T-helper 1 cell treated with Interleukin-12 subunit alpha and Interleukin-12 subunit beta and Interleukin-4 antibody, amounts not matched to agents 30 ng/mL and 1 ng/mL, for 36 hours (primary cell): ENCODE measurements at regions not wholly inside any gene's neighbourhood (a gene's known extent, or its start where the extent isn't known, plus 50 kb on each side); places are given as distances from the start of the nearest gene placed in this dataset.

Source experiments
- intact Hi-C: fragments of 100-400 bp; cut with micrococcal nuclease; formaldehyde crosslinking; loops from one replicate; pipeline ENCODE4 v1.15.1; 2024

- intact Hi-C loops: no loop called here
Measured at GRCh38 chr3:31409389-31409788, 123.3 kb upstream of the STT3B start.

DNA sequence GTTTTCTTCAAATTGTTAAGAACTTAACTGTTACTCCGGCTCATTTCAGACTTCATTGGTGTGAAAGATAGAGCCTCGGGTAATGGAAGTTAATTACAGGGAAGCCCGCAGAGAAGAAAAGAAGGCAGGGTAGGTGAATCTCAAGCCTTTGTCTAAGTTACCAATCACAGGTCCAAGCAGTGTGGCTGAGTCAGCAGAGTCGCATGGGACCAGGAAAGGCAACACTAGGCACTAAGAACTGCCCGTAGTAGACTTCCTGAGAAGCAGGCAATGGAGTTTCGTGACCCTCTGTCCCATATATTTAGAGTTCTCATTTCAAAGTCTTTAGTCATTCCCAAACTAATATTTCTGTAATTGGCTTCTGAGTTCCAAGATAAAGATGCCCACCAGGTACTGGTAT lies 122.9 kb upstream of the STT3B start:
- intact Hi-C loops: no loop called here

GRCh38 chr3:31410411-31410810 lies 122.3 kb upstream of the STT3B start:
- intact Hi-C loops: no loop called here

DNA sequence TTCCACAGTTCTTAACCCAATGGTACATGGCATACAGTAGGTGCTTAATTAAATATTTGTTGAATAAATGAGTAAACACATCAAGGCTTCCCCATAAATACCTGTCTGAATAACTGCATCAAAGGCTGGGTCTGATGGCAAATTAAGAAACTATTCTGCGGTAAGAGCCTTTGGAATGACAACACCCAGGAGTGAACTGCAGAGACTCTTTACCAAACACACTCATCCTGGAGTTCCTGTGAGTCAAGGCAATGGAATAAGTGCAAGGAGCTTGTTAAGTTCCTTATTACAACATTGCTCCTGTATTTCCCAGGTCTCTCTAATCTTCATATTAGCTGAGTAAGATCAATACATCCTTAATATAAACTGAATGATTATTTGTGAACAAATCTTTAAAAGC lies 119.9 kb upstream of the STT3B start:
- intact Hi-C loops: no loop called here

DNA sequence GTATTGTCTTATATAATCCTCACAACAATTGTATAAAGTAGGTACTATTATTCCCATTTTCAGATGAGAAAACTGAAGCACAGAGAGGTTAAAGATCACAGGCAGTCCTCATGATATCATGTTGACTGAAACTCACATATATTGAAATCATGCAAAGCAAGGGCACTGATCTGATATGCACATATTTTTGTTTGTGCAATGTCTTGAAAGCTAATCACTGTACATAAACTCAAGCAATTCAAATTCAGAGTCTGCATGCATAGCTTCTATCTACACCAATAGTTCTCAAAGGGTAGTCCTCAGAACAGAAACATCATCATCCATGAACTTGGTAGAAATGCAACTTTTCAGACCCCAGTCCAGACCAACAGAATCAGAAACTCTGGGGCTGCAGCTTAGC lies 119.2 kb upstream of the STT3B start:
- intact Hi-C loops: no loop called here

DNA sequence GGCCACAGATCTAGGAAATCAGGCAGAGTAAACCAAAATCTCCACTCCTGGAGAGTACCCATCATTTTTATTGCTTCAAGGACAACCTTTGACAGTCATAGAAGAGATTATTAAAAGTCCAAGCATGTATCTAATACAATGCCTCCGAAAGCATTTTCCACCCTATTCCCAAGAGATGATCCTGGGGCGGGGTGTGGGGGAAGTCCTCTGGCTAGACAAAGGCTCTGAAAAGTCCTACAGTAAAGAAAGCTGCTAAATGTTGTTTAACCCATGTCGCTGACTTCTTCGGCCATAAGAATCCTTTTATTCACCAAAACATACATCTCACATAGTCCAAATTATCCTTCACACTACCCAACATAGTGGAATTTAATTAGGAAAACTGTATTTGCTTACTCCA lies 115.7 kb upstream of the STT3B start:
- intact Hi-C loops: no loop called here

DNA sequence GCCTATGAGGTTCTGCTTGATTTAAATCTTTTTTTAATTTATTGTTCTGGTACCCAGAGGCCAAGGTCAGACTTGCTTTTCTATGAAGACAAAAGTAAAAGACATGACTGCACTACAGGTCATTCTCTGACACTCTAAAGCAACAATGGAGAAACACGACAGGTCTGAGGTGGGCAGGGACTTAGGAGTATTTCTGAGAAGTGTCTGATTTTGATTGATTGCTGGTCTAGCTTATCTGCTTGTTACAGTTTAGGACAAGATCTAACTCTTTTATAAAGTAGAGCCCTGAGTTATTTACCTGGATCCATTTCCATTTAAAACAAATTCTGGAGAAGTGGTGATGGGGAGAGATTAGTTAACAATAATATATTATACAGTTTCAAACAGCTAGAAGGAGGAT lies 115.2 kb upstream of the STT3B start:
- intact Hi-C loops: no loop called here

GRCh38 chr3:31420311-31420710 lies 112.4 kb upstream of the STT3B start:
- intact Hi-C loops: loop anchor here (5.0 kb wide), 2 partner anchors 112 to 188 kb away; partner anchors contain the start of gene STT3B

DNA sequence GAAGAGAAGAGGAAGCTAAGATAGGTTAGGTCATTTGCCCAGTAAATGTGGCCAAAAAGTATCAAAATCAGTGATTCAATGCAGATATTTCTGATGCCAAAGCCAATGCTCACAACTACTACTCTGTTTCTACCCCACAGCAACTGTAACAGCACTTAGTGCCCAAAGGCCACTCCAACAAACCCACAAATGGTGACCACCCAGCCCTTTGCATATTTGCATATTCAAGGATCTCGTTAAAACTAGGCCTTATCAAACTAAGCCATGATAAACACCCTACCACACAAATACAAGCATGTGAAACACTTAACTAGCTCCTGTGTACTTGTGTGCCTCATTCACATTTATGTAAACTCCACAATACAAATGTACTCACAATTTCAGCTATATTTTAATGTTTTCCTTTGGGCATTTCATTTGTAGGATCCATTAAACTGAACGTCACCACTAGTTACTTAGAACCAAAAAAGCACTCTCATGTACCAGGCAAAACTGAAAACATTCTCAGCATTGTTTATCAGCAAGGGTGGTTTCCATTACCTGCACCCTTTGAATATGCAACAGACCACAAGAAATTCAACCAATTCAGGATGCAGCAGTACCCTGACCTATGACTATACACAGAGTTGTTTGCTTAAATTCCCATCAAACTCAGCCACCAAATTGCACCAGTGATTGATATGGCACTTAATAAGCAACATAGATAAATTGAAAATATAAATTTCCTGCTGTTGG lies 111.2 kb upstream of the STT3B start:
- intact Hi-C loops: loop anchor here (5.0 kb wide), 2 partner anchors 111 to 189 kb away; partner anchors contain the start of gene STT3B

DNA sequence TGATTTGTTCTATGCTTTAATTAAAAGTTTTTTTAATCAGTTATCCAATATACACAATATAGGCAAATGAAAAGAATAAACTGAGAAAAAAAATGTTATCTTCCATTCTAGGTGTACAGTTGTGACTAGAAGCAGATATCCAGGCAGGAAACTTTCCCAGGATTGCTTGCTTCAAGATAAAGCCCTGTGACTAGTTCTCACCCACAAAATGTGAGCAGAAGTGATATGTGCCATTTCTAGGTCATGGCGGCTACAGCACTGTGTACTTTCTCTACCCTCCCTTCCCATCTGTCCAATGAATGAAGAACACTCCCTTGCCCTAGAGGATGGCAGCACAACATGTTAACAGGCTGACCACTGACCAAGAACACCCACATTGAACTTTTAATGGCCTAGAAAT lies 110.5 kb upstream of the STT3B start:
- intact Hi-C loops: loop anchor here (5.0 kb wide), 2 partner anchors 110 to 190 kb away; partner anchors contain the start of gene STT3B

DNA sequence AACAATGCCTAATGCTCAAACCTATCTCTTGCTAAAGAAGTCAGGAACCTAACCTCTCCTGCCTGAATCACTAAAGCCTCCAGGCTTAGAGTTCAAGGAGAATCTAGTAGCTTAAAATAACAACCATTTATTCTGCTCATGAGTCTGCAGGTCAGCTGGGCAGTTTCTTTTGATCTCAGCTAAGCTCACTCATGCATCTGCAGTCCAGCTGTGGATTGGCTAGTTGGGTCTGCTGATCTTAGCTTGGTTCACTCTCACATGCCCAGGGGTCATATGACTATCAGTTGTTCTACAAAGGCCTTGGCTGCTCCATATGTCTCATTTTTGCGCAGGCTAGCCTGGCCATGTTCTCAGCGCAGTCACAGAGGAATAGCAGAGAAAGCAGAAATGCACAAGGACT lies 109.2 kb upstream of the STT3B start:
- intact Hi-C loops: loop anchor here (5.0 kb wide), 2 partner anchors 109 to 191 kb away; partner anchors contain the start of gene STT3B

DNA sequence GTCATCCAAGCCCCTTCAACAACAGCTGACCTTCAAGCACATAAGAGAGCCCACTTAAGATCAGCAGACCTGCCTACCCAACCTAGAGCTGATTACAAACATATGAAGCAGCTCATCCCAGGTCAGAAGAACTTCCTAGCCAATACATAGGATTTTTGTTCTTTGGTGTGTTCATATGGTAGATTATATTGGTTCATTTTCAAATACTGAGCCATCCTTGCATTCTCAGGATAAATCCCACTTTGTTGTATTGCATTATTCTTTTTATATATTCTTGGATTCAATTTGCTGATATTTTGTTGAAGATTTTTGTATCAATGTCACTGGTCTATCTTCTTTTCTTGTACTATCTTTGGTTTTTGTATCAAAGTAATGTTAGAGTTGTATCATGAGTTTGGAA lies 107.3 kb upstream of the STT3B start:
- intact Hi-C loops: no loop called here

DNA sequence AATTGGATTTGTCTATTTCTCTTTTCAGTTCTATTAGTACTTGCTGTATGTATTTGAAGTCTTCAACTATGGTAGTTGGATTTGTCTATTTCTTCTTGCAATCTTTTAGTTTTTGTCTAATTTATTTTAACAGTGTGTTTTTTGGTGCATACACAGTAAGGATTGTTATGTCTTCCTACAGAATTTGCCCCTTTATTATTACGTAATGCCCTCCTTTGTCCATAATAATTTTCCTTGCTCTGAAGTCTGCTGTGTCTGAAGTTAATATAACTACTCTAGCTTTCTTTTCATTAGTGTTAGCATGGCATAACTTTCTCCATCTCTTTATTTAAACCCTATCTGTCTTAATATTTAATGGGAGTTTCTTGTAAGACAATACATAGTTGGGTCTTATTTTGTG lies 105.1 kb upstream of the STT3B start:
- intact Hi-C loops: no loop called here

- intact Hi-C loops: no loop called here
Measured at GRCh38 chr3:31431321-31431720, 101.4 kb upstream of the STT3B start.

- intact Hi-C loops: no loop called here
Measured at GRCh38 chr3:31432897-31433678, 99.6 kb upstream of the STT3B start.

DNA sequence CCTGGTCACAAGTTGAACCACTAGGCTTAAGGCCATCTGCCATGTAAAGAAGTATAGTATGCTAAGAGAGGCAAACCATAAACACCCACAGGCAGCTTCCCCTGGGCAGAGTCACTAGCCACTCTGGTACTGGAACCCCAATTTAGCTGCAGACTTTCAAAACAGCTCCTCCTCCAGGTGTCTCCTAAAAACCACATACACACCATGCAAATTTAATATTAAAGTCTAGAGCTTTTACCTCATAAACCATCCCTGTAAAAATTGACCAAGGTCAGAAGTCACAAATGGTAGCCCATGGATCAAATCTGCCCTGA lies 99.1 kb upstream of the STT3B start:
- intact Hi-C loops: no loop called here

- intact Hi-C loops: no loop called here
Measured at GRCh38 chr3:31434819-31435218, 97.9 kb upstream of the STT3B start.

GRCh38 chr3:31436830-31437229 lies 95.9 kb upstream of the STT3B start:
- intact Hi-C loops: no loop called here

DNA sequence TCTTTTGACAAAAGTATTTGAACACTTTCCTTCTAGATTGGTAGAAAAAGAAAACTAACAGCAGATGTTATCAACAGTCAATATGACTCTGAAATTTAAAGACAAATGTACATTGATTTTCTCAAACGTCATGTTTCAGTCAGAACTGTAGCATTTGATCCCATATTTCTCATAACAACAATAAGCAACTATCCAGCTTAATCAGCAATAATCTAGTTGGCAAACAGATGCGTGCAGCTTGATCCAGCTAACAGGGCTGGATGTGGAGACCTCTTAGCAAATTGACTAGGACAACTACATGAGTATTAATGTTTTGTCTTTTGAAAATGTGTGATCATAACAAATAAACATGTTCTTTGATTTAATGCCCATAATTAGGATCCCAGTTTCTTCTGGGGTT lies 94.0 kb upstream of the STT3B start:
- intact Hi-C loops: no loop called here

GRCh38 chr3:31439890-31440750 lies 92.6 kb upstream of the STT3B start:
- intact Hi-C loops: no loop called here

DNA sequence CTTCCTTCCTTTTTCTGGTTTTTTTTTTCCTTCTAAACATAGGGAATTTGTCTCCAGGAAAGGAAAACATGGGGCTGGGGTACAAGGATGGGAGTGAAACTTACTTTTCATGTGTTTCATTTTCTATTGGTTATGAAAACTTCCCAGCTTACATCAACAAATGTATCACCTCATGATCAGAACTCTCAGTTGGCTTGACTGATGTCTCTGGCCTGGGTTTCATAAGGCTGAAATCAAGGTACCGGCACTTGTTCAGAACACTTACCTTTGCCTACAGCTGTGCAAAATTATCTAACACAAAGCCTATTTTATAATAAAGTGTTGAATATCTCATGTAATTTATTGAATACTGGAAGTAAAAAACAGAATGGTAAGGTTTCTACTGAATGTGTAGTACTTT lies 91.8 kb upstream of the STT3B start:
- intact Hi-C loops: no loop called here

DNA sequence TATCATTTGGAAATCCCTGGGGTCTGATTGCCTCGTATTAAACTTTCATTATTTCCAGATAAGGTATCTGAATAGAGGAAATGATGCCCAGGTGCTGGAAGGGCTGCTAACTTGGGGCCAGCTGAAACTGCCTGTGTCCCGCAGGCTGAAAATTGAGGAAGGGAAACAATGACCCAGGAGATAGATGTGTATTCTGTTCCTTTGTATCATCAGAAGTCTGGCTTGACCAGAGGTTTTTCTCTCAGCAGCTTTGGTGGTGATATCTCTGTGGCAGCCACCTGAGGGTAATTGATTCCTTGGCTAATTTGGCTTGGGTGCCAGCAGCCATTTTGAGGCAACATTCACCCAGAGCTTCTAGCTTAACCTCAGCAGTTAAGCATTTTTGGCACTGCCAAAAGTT lies 90.0 kb upstream of the STT3B start:
- intact Hi-C loops: no loop called here
